ENCODE measurements at regions not wholly inside any gene's neighbourhood (a gene's known extent, or its start where the extent isn't known, plus 50 kb on each side); places are given as distances from the start of the nearest gene placed in this dataset.

DNA sequence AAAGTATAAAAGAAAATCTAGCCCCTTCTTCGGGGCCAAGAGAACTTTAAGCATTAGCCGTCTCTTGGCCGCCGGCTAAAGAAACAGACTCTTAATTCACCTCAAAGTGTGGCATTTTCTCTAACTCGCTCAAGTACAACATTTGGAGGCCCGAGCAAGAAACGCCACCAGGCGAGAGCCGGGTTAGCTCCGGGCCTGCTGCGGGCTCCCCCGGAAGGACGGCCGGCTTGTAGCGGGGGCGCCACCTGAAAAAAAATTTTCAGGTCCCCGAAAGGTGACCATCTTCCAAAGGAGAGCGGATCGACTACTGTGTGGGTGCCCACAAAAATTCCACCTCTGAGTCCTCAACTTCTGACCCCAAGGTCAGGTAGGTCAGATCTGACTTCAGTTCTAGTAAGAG lies 156.0 kb downstream of the DEFB131A start (continued):
- TF ChIP-seq POLR2AphosphoS5 (IDR thresholded peaks at IDR 0.05; ENCODE audit: low read depth, low read length) (no peak), KDM5A (IDR thresholded peaks at IDR 0.05; ENCODE audit: low read length) (no peak), SP1 (IDR thresholded peaks at IDR 0.05; ENCODE audit: low read depth, low read length) (no peak), TAF7 (optimal IDR thresholded peaks at IDR 0.05; ENCODE audit: borderline replicate concordance, low read depth, low read length) (no peak), CREB1 (IDR thresholded peaks at IDR 0.05) (no peak)

Measured in H1 (cell line).